ENCODE measurements at regions not wholly inside any gene's neighbourhood (a gene's known extent, or its start where the extent isn't known, plus 50 kb on each side); places are given as distances from the start of the nearest gene placed in this dataset.

GRCh38 chr2:16932826-16933225 is 267.2 kb upstream of the CYRIA start (continued):
- TF ChIP-seq, protein P1, sequence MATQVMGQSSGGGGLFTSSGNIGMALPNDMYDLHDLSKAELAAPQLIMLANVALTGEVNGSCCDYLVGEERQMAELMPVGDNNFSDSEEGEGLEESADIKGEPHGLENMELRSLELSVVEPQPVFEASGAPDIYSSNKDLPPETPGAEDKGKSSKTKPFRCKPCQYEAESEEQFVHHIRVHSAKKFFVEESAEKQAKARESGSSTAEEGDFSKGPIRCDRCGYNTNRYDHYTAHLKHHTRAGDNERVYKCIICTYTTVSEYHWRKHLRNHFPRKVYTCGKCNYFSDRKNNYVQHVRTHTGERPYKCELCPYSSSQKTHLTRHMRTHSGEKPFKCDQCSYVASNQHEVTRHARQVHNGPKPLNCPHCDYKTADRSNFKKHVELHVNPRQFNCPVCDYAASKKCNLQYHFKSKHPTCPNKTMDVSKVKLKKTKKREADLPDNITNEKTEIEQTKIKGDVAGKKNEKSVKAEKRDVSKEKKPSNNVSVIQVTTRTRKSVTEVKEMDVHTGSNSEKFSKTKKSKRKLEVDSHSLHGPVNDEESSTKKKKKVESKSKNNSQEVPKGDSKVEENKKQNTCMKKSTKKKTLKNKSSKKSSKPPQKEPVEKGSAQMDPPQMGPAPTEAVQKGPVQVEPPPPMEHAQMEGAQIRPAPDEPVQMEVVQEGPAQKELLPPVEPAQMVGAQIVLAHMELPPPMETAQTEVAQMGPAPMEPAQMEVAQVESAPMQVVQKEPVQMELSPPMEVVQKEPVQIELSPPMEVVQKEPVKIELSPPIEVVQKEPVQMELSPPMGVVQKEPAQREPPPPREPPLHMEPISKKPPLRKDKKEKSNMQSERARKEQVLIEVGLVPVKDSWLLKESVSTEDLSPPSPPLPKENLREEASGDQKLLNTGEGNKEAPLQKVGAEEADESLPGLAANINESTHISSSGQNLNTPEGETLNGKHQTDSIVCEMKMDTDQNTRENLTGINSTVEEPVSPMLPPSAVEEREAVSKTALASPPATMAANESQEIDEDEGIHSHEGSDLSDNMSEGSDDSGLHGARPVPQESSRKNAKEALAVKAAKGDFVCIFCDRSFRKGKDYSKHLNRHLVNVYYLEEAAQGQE (IDR thresholded peaks at IDR 0.05; ENCODE audit: unreplicated experiment): no peak
- no peak for TF ChIP-seq ZNF114 (CRISPR knock-in tag; IDR thresholded peaks at IDR 0.05)
- no peak for TF ChIP-seq POLR2AphosphoS5 (IDR thresholded peaks at IDR 0.05; ENCODE audit: low read depth)
- no peak for TF ChIP-seq ZNF331 (CRISPR knock-in tag; IDR thresholded peaks at IDR 0.05; ENCODE audit: low read depth)

DNA sequence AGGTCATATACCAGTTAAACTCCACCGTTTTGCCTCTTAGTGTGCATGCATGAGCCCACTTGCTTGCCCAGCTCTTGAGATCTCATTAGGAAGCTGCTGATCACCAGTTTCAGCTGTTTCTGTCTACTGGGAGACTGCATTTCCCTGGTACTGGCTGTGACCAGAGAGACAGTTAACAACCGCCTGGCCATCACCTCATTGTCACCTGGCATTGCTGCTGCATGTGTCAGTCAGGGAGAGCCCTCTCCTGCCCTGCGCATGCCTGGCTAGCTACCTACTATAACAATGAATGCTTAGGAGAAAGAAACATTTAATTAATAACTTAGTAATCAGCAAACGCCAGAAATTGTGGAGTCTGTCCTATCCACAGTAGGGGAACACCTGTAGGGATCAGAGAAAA is 265.8 kb upstream of the CYRIA start:
- peaks cover under 1% of the 10 kb centered on the region for H3K27me3 Mint-ChIP-seq (ENCODE audit: insufficient read depth, low read depth, poor library complexity)
- ATAC-seq (no peak), DNase-seq (ENCODE audit: low spot score) (no peak)
- TF ChIP-seq JUNB (IDR thresholded peaks at IDR 0.05; ENCODE audit: unreplicated experiment) (no peak), NANOG (IDR thresholded peaks at IDR 0.05; ENCODE audit: borderline replicate concordance) (no peak), STAT1 (IDR thresholded peaks at IDR 0.05; ENCODE audit: unreplicated experiment) (no peak), ZNF114 (CRISPR knock-in tag; IDR thresholded peaks at IDR 0.05) (no peak)
- TF ChIP-seq, protein P2, sequence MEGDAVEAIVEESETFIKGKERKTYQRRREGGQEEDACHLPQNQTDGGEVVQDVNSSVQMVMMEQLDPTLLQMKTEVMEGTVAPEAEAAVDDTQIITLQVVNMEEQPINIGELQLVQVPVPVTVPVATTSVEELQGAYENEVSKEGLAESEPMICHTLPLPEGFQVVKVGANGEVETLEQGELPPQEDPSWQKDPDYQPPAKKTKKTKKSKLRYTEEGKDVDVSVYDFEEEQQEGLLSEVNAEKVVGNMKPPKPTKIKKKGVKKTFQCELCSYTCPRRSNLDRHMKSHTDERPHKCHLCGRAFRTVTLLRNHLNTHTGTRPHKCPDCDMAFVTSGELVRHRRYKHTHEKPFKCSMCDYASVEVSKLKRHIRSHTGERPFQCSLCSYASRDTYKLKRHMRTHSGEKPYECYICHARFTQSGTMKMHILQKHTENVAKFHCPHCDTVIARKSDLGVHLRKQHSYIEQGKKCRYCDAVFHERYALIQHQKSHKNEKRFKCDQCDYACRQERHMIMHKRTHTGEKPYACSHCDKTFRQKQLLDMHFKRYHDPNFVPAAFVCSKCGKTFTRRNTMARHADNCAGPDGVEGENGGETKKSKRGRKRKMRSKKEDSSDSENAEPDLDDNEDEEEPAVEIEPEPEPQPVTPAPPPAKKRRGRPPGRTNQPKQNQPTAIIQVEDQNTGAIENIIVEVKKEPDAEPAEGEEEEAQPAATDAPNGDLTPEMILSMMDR (conservative IDR thresholded peaks at IDR 0.05; ENCODE audit: low read depth in 2 of 2): no peak
- TF ChIP-seq, protein P3, sequence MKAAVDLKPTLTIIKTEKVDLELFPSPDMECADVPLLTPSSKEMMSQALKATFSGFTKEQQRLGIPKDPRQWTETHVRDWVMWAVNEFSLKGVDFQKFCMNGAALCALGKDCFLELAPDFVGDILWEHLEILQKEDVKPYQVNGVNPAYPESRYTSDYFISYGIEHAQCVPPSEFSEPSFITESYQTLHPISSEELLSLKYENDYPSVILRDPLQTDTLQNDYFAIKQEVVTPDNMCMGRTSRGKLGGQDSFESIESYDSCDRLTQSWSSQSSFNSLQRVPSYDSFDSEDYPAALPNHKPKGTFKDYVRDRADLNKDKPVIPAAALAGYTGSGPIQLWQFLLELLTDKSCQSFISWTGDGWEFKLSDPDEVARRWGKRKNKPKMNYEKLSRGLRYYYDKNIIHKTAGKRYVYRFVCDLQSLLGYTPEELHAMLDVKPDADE (IDR thresholded peaks at IDR 0.05): no peak
- no peaks in the 10 kb centered on the region for H3F3A ChIP-seq (replicated peaks; ENCODE audit: low read depth)
- no peaks in the 10 kb centered on the region for H3K27me3 ChIP-seq (ENCODE audit: insufficient read depth)
- no peaks in the 10 kb centered on the region for H3K36me3 Mint-ChIP-seq (ENCODE audit: low read depth)
- no peaks in the 10 kb centered on the region for H3K79me2 ChIP-seq (replicated peaks; ENCODE audit: insufficient read depth)
- no peaks in the 10 kb centered on the region for H3K9me3 Mint-ChIP-seq
- no peaks in the 10 kb centered on the region; the same call in 1 of the 2 replicates for H3K9me2 ChIP-seq (ENCODE audit: insufficient read depth)
- H3K4me3 ChIP-seq: no peak overlapping the region
- H2AFZ ChIP-seq: 0 out of 2 replicates have a peak overlapping the region, but pooled peaks have one; percentile 40
- H3K27ac ChIP-seq (ENCODE audit: low read depth): no peak overlapping the region
- H3K27ac Mint-ChIP-seq: no peak overlapping the region
- H3K4me2 ChIP-seq: no peak overlapping the region
- no peaks in the 10 kb centered on the region for H3K36me3 ChIP-seq (ENCODE audit: insufficient read depth)
- H3K4me3 Mint-ChIP-seq: no peak overlapping the region
- H4K20me1 ChIP-seq (replicated peaks; ENCODE audit: insufficient read depth): no peaks in the 10 kb centered on the region
- peaks cover 3% of the 10 kb centered on the region; the same call in 1 of the 2 replicates for H3K4me1 ChIP-seq (ENCODE audit: insufficient read depth)
- H3K4me1 Mint-ChIP-seq: no peaks in the 10 kb centered on the region

All from GM23338 (cell line).